Endodermal cell (in vitro differentiated cells): ENCODE measurements at regions not wholly inside any gene's neighbourhood (a gene's known extent, or its start where the extent isn't known, plus 50 kb on each side); places are given as distances from the start of the nearest gene placed in this dataset.

ENCODE experiments used
- DNase-seq: peaks from one replicate; pipeline ENCODE4 v3.0.0-alpha.2; 2017
- H3K27ac ChIP-seq: 2 replicates; pipeline ENCODE4 v1.5.1; 2013; ENCODE audit warnings: mild to moderate bottlenecking, low read depth, low read length, moderate library complexity
- H3K27me3 ChIP-seq: 2 replicates; pipeline ENCODE4 v1.6.1; 2013; ENCODE audit warnings: mild to moderate bottlenecking, low read length, moderate library complexity; ENCODE audit not compliant: insufficient read depth, control insufficient read depth, poor library complexity, severe bottlenecking
- H3K36me3 ChIP-seq: 2 replicates; pipeline ENCODE4 v1.7.0; 2013; ENCODE audit warnings: mild to moderate bottlenecking, low read length, moderate library complexity; ENCODE audit not compliant: control insufficient read depth, insufficient read depth
- H3K4me1 ChIP-seq: one replicate; pipeline ENCODE4 v1.7.0; 2013; ENCODE audit warnings: low read length; ENCODE audit not compliant: control insufficient read depth, insufficient read depth
- H3K4me3 ChIP-seq: 2 replicates; pipeline ENCODE4 v1.5.1; 2013; ENCODE audit warnings: mild to moderate bottlenecking, low read length, moderate library complexity
- H3K9ac ChIP-seq: 2 replicates; pipeline ENCODE4 v1.6.1; 2013; ENCODE audit warnings: mild to moderate bottlenecking, low read length, moderate library complexity; ENCODE audit not compliant: poor library complexity, severe bottlenecking; ENCODE audit errors: extremely low read depth
- H3K9me3 ChIP-seq: 2 replicates; pipeline ENCODE4 v1.6.1; 2013; ENCODE audit warnings: mild to moderate bottlenecking, low read length, moderate library complexity; ENCODE audit not compliant: control insufficient read depth
- H3K27ac Mint-ChIP-seq: 2 replicates; pipeline ENCODE4 v1.8.0; 2020; ENCODE audit warnings: mixed read lengths
- H3K27me3 Mint-ChIP-seq: 2 replicates; pipeline ENCODE4 v1.8.0; 2021; ENCODE audit warnings: mild to moderate bottlenecking, mixed read lengths; ENCODE audit not compliant: insufficient read depth
- H3K36me3 Mint-ChIP-seq: 2 replicates; pipeline ENCODE4 v1.8.0; 2020; ENCODE audit warnings: low read depth, mixed read lengths
- H3K4me1 Mint-ChIP-seq: 2 replicates; pipeline ENCODE4 v1.8.0; 2020; ENCODE audit warnings: mixed read lengths
- H3K4me3 Mint-ChIP-seq: 2 replicates; pipeline ENCODE4 v1.8.0; 2020; ENCODE audit warnings: mild to moderate bottlenecking, moderate library complexity, mixed read lengths
- H3K9me3 Mint-ChIP-seq: 2 replicates; pipeline ENCODE4 v1.8.0; 2020; ENCODE audit warnings: mild to moderate bottlenecking, mixed read lengths
- CTCF ChIP-seq: fragments of 200-600 bp; sonication (generic); conservative IDR thresholded peaks from 2 replicates; pipeline ENCODE4 v1.5.0; 2021; ENCODE audit warnings: antibody characterized with exemption, mild to moderate bottlenecking
- WGBS, 2 experiments: methylation state at CpG; one replicate each; pipeline versions ENCODE4 v1.1.5 to v1.1.7; 2013; ENCODE audit warnings: missing lambda C conversion rate in 2 of 2, mixed read lengths in 1 of 2; ENCODE audit not compliant: insufficient coverage in 1 of 2, insufficient read length in 1 of 2; 5-methylcytosine and 5-hydroxymethylcytosine counted together

GRCh38 chr9:94014920-94015319 lies 59.8 kb upstream of the BARX1 start:
- TF ChIP-seq CTCF, result no peak
- Histone ChIP-seq H3K27me3 (no peaks in the 10 kb centered on the region), H3K4me3 (no peak overlapping the region), H3K9ac (no peak overlapping the region), H3K36me3 (no peaks in the 10 kb centered on the region), H3K4me1 (no peaks in the 10 kb centered on the region), H3K9me3 (no peaks in the 10 kb centered on the region), H3K27ac (no peak overlapping the region)
- no peaks in the 10 kb centered on the region for H3K4me1 Mint-ChIP-seq
- H3K9me3 Mint-ChIP-seq, result no peaks in the 10 kb centered on the region
- no peak overlapping the region for H3K27ac Mint-ChIP-seq
- no peaks in the 10 kb centered on the region for H3K27me3 Mint-ChIP-seq
- 87 to 90% methylated on average over 2 to 4 of the region's 4 CpGs for WGBS, 2 experiments
- no peak overlapping the region for H3K4me3 Mint-ChIP-seq
- DNase-seq, result no peak
- H3K36me3 Mint-ChIP-seq, result no peaks in the 10 kb centered on the region

- no peak for DNase-seq
- H3K36me3 ChIP-seq, result no peaks in the 10 kb centered on the region
- no peaks in the 10 kb centered on the region for H3K4me1 ChIP-seq
- H3K27me3 ChIP-seq, result no peaks in the 10 kb centered on the region
- Mint-ChIP-seq H3K27me3 (no peaks in the 10 kb centered on the region), H3K36me3 (no peaks in the 10 kb centered on the region), H3K4me3 (no peak overlapping the region), H3K4me1 (no peaks in the 10 kb centered on the region), H3K9me3 (no peaks in the 10 kb centered on the region), H3K27ac (no peak overlapping the region)
- no peak overlapping the region for H3K4me3 ChIP-seq
- H3K27ac ChIP-seq, result no peak overlapping the region
- 13 to 29% methylated on average over 1 of the region's 1 CpG for WGBS, 2 experiments
- H3K9me3 ChIP-seq, result no peaks in the 10 kb centered on the region
- H3K9ac ChIP-seq, result no peak overlapping the region
- TF ChIP-seq CTCF, result peak; percentile 84
Measured at GRCh38 chr9:94014066-94014654, 59.0 kb upstream of the BARX1 start.

- Histone ChIP-seq H3K4me1 (no peaks in the 10 kb centered on the region), H3K4me3 (no peak overlapping the region), H3K27ac (no peak overlapping the region), H3K36me3 (no peaks in the 10 kb centered on the region), H3K9ac (no peak overlapping the region), H3K27me3 (no peaks in the 10 kb centered on the region), H3K9me3 (no peaks in the 10 kb centered on the region)
- H3K9me3 Mint-ChIP-seq, result no peaks in the 10 kb centered on the region
- H3K36me3 Mint-ChIP-seq, result no peaks in the 10 kb centered on the region
- H3K4me3 Mint-ChIP-seq, result no peak overlapping the region
- H3K27ac Mint-ChIP-seq, result no peak overlapping the region
- H3K4me1 Mint-ChIP-seq, result no peaks in the 10 kb centered on the region
- DNase-seq, result no peak
- WGBS, 2 experiments, result 88 to 92% methylated on average over 4 of the region's 4 CpGs
- peaks cover 2% of the 10 kb centered on the region for H3K27me3 Mint-ChIP-seq
- TF ChIP-seq CTCF, result no peak
Measured at GRCh38 chr9:94010980-94011533, 55.9 kb upstream of the BARX1 start.
